SU-DHL-6 (cell line): ENCODE measurements at regions not wholly inside any gene's neighbourhood (a gene's known extent, or its start where the extent isn't known, plus 50 kb on each side); places are given as distances from the start of the nearest gene placed in this dataset.
A peak's percentile ranks its signal among the peaks of the same experiment; 100 is the strongest.

Experiments
- EZH2phosphoT487 ChIP-seq: fragments of 200-600 bp; sonication (generic), shearing (Covaris generic); conservative IDR thresholded peaks from 2 replicates; pipeline ENCODE4 v1.6.1; 2018; ENCODE audit warnings: mild to moderate bottlenecking, antibody characterized with exemption, low read length, moderate library complexity, mixed read lengths
- TF ChIP-seq, protein P1 (sequence below): fragments of 200-600 bp; sonication (generic); IDR thresholded peaks from one replicate; pipeline ENCODE4 v1.5.1; 2017; ENCODE audit warnings: antibody characterized with exemption, mild to moderate bottlenecking, low read length, moderate library complexity; ENCODE audit not compliant: insufficient read depth, poor library complexity, severe bottlenecking

DNA sequence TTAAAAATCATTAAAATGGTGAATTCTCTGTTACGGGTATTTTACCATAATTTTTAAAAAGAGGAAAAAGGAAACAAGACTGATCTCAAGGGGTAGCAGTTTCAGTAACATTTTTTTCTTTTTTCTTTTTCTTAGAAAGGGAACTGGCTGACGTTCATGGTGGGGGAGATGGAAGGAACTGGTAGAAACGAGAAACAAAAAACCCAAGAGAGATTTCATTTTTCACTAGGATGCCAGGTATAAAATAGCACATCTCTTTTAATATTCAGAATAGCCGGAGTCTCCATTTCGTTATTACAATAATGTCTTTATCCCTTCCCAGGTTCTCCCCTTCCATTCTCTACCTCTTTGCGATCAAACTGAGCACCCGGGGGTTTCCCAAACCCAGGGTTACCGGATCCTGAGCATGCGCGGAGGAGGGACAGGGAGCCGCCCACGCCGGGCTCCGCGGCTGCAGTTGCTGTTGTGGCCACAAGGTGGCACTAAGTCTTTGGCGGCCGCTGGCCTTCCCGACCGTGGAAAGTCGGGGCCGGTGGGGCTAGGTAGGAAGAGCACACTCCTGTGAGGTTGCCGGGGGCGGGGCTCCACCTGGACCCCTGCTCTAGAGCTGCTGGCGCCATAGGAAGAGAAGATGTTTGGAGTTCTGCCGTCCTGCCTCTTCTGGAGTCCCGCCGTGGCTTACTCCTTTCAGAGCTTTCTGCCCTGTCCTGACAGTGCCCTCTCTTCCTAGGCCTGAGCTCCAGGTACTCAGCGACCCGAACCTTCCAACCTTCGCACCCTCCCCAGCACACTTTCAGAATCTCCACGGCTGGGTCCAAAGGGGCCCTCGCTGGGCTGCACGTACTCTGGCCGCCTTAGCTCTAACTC is 146.8 kb downstream of the SH3BGRL2 start:
- TF ChIP-seq, protein P1, sequence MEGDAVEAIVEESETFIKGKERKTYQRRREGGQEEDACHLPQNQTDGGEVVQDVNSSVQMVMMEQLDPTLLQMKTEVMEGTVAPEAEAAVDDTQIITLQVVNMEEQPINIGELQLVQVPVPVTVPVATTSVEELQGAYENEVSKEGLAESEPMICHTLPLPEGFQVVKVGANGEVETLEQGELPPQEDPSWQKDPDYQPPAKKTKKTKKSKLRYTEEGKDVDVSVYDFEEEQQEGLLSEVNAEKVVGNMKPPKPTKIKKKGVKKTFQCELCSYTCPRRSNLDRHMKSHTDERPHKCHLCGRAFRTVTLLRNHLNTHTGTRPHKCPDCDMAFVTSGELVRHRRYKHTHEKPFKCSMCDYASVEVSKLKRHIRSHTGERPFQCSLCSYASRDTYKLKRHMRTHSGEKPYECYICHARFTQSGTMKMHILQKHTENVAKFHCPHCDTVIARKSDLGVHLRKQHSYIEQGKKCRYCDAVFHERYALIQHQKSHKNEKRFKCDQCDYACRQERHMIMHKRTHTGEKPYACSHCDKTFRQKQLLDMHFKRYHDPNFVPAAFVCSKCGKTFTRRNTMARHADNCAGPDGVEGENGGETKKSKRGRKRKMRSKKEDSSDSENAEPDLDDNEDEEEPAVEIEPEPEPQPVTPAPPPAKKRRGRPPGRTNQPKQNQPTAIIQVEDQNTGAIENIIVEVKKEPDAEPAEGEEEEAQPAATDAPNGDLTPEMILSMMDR = peak; percentile 97
- TF ChIP-seq EZH2phosphoT487 = no peak
